ENCODE measurements at regions not wholly inside any gene's neighbourhood (a gene's known extent, or its start where the extent isn't known, plus 50 kb on each side); places are given as distances from the start of the nearest gene placed in this dataset.

GRCh38 chr18:51660188-51660715, 462.8 kb upstream of the MEX3C start:
- no peak overlapping the region for H3K27ac Mint-ChIP-seq
- no peak overlapping the region for H3K27ac ChIP-seq (ENCODE audit: insufficient read length, low read depth, low read length)
- no peak overlapping the region for H2BK15ac ChIP-seq (ENCODE audit: low read depth, low read length)
- no peak overlapping the region for H2BK12ac ChIP-seq (ENCODE audit: insufficient read length, low read depth, low read length)
- H3K79me2 ChIP-seq (ENCODE audit: insufficient read depth, low read length) = no peaks in the 10 kb centered on the region
- no peak overlapping the region for H3K9ac ChIP-seq (ENCODE audit: extremely low read depth, insufficient read length, low read length)
- H3K18ac ChIP-seq (ENCODE audit: insufficient read length, low read depth, low read length) = no peak overlapping the region
- H3K23ac ChIP-seq (ENCODE audit: insufficient read length, low read depth, low read length) = no peak overlapping the region
- H3K27me3 Mint-ChIP-seq (ENCODE audit: low read depth) = peaks cover 4% of the 10 kb centered on the region; the same call in 1 of the 2 replicates
- no peaks in the 10 kb centered on the region for H3K79me1 ChIP-seq (ENCODE audit: insufficient read depth, low read depth, low read length, poor library complexity, severe bottlenecking)
- H2AFZ ChIP-seq (ENCODE audit: low read length) = no peak overlapping the region
- H3K36me3 Mint-ChIP-seq (ENCODE audit: insufficient read depth in 1 of 3, low read depth in 3 of 3) = no peaks in the 10 kb centered on the region
- no peaks in the 10 kb centered on the region for H3K23me2 ChIP-seq (ENCODE audit: insufficient read length, low read depth, low read length, poor library complexity, severe bottlenecking)
- TF ChIP-seq CTCF (conservative IDR thresholded peaks at IDR 0.05) = no peak
- H2BK5ac ChIP-seq (ENCODE audit: insufficient read length, low read length) = no peak overlapping the region
- no peaks in the 10 kb centered on the region for H3K9me3 Mint-ChIP-seq
- no peak overlapping the region for H3K56ac ChIP-seq (ENCODE audit: insufficient read length, low read depth, low read length)
- H3K4me2 ChIP-seq (ENCODE audit: insufficient read depth, insufficient read length, low read length) = no peak overlapping the region
- H4K20me1 ChIP-seq (ENCODE audit: control insufficient read depth, insufficient read depth, insufficient read length) = no peaks in the 10 kb centered on the region
- no peak overlapping the region for H3K4me3 Mint-ChIP-seq
- no CpG with 5 or more reads among the region's 2 CpGs for WGBS (ENCODE audit: extremely low coverage, insufficient read length, low lambda C conversion rate)
- no peak overlapping the region for H3K4ac ChIP-seq (ENCODE audit: low read depth, low read length)
- no peak overlapping the region for H2AK5ac ChIP-seq (ENCODE audit: insufficient read length, low read length)
- H4K5ac ChIP-seq (ENCODE audit: insufficient read length, low read depth, low read length) = no peak overlapping the region
- no peak overlapping the region for H2BK120ac ChIP-seq (ENCODE audit: low read depth, low read length, poor library complexity, severe bottlenecking)
- H3K4me1 ChIP-seq (ENCODE audit: insufficient read depth, low read length) = no peaks in the 10 kb centered on the region; the same call in 1 of the 2 replicates
- H3T11ph ChIP-seq (ENCODE audit: low read length) = no peak overlapping the region
- H3K9me3 ChIP-seq (ENCODE audit: control insufficient read depth, low read depth, low read length) = no peaks in the 10 kb centered on the region
- no peak overlapping the region for H3K14ac ChIP-seq (ENCODE audit: insufficient read depth, low read length)
- no peak overlapping the region for H4K8ac ChIP-seq (replicated peaks; ENCODE audit: insufficient read length, low read depth, low read length)
- H2BK20ac ChIP-seq (ENCODE audit: low read depth, low read length, poor library complexity, severe bottlenecking) = no peak overlapping the region
- H4K91ac ChIP-seq (ENCODE audit: insufficient read length, low read depth, low read length) = no peak overlapping the region
- peaks cover 31% of the 10 kb centered on the region in 2 experiments for H3K4me1 Mint-ChIP-seq
- DNase-seq = no peak
- H3K27me3 ChIP-seq (ENCODE audit: insufficient read depth, low read length) = no peaks in the 10 kb centered on the region
